Upper lobe of left lung (tissue), 6 donors: ENCODE measurements at regions not wholly inside any gene's neighbourhood (a gene's known extent, or its start where the extent isn't known, plus 50 kb on each side); places are given as distances from the start of the nearest gene placed in this dataset.

Source experiments
- ATAC-seq, 2 donors: fragments of 200-7000 bp; cut with Tn5 transposase; one replicate each; pipeline ENCODE4 v1.9.1; 2022; ENCODE audit warnings: mild to moderate bottlenecking in 2 of 2, moderate library complexity in 2 of 2; ENCODE audit not compliant: low FRiP score in 2 of 2
- DNase-seq, 2 donors: peaks; one replicate each; pipeline ENCODE4 v3.0.0-alpha.2; 2019 to 2020
- H3K27ac ChIP-seq, 4 donors: fragments of 200-600 bp; sonication (generic); one replicate each; pipeline ENCODE4 v1.5.1; 2016 to 2019
- H3K27me3 ChIP-seq, 4 donors: fragments of 200-600 bp; sonication (generic); one replicate each; pipeline ENCODE4 v1.5.1; 2017 to 2019
- H3K36me3 ChIP-seq, 4 donors: fragments of 200-600 bp; sonication (generic); one replicate each; pipeline ENCODE4 v1.5.1; 2016 to 2019
- H3K4me1 ChIP-seq, 4 donors: fragments of 200-600 bp; sonication (generic); one replicate each; pipeline ENCODE4 v1.5.1; 2018 to 2019
- H3K4me3 ChIP-seq, 4 donors: fragments of 200-600 bp; sonication (generic); one replicate each; pipeline ENCODE4 v1.5.1; 2017 to 2019; ENCODE audit warnings: mild to moderate bottlenecking in 2 of 4, moderate library complexity in 1 of 4
- H3K9me3 ChIP-seq, 4 donors: fragments of 200-600 bp; sonication (generic); one replicate each; pipeline ENCODE4 v1.5.1; 2018 to 2019
- CTCF ChIP-seq, 6 experiments: fragments of 450-650 bp in 4 of 6; fragments of 200-600 bp in 2 of 6; sonication (generic) in 2 of 6; IDR thresholded peaks; one replicate each; pipeline ENCODE4 v1.5.1; 2016 to 2019; ENCODE audit warnings: antibody characterized with exemption in 6 of 6
- EP300 ChIP-seq, 4 donors: sonication (generic); formaldehyde crosslinking; IDR thresholded peaks; one replicate each; pipeline ENCODE4 v1.5.1; 2017; ENCODE audit warnings: antibody characterized with exemption in 4 of 4, control low read depth in 2 of 4
- POLR2A ChIP-seq, 4 donors: fragments of 450-650 bp; IDR thresholded peaks; one replicate each; pipeline ENCODE4 v1.5.1; 2016 to 2017; ENCODE audit warnings: antibody characterized with exemption in 4 of 4, mild to moderate bottlenecking in 2 of 4
- POLR2AphosphoS5 ChIP-seq, 2 donors: sonication (generic); formaldehyde crosslinking; IDR thresholded peaks; one replicate each; pipeline ENCODE4 v1.5.1; 2017; ENCODE audit warnings: antibody characterized with exemption in 2 of 2
- WGBS, 2 donors: methylation state at CpG; one replicate each; pipeline ENCODE4 v1.1.5; 2017 to 2018; 5-methylcytosine and 5-hydroxymethylcytosine counted together
- donor health status: DM: no; HTN: no; CAD: no; lungs with moderate emphysema.
- donor health status: DM: no; HTN: yes; CAD: no; lungs with severe emphysema.

- H3K4me3 ChIP-seq: no peak overlapping the region
- H3K36me3 ChIP-seq: no peaks in the 10 kb centered on the region
- H3K27me3 ChIP-seq: no peaks in the 10 kb centered on the region
- WGBS, 2 donors: 74 to 77% methylated on average over 11 of the region's 11 CpGs
- DNase-seq (no peak), ATAC-seq (peak in 1 of 2 donors; percentile 87)
- no peaks in the 10 kb centered on the region for H3K4me1 ChIP-seq
- no peak overlapping the region for H3K27ac ChIP-seq
- no peaks in the 10 kb centered on the region for H3K9me3 ChIP-seq
- no peak for TF ChIP-seq CTCF (IDR thresholded peaks at IDR 0.05)
- no peak for TF ChIP-seq POLR2AphosphoS5 (IDR thresholded peaks at IDR 0.05)
- TF ChIP-seq POLR2A (IDR thresholded peaks at IDR 0.05): no peak
- TF ChIP-seq EP300 (IDR thresholded peaks at IDR 0.05): no peak
Measured at GRCh38 chr15:91561371-91562100, 292.0 kb upstream of the SLCO3A1 start.

GRCh38 chr15:91562698-91563097 lies 290.8 kb upstream of the SLCO3A1 start:
- Histone ChIP-seq H3K36me3 (no peaks in the 10 kb centered on the region), H3K27ac (no peak overlapping the region), H3K27me3 (no peaks in the 10 kb centered on the region), H3K4me3 (no peak overlapping the region), H3K9me3 (no peaks in the 10 kb centered on the region), H3K4me1 (no peaks in the 10 kb centered on the region)
- 88 to 92% methylated on average over 2 of the region's 2 CpGs for WGBS, 2 donors
- no peak for TF ChIP-seq CTCF (IDR thresholded peaks at IDR 0.05)
- TF ChIP-seq EP300 (IDR thresholded peaks at IDR 0.05): no peak
- no peak for TF ChIP-seq POLR2A (IDR thresholded peaks at IDR 0.05)
- no peak for TF ChIP-seq POLR2AphosphoS5 (IDR thresholded peaks at IDR 0.05)
- DNase-seq (no peak), ATAC-seq (no peak)

- WGBS, 2 donors: 47 to 62% methylated on average over 3 of the region's 3 CpGs
- Histone ChIP-seq H3K36me3 (no peaks in the 10 kb centered on the region), H3K27me3 (no peaks in the 10 kb centered on the region), H3K4me3 (no peak overlapping the region), H3K4me1 (no peaks in the 10 kb centered on the region), H3K27ac (no peak overlapping the region), H3K9me3 (no peaks in the 10 kb centered on the region)
- ATAC-seq (no peak), DNase-seq (no peak)
- TF ChIP-seq POLR2AphosphoS5 (IDR thresholded peaks at IDR 0.05) (no peak), POLR2A (IDR thresholded peaks at IDR 0.05) (no peak)
Measured at GRCh38 chr15:91564631-91565030, 288.9 kb upstream of the SLCO3A1 start.

GRCh38 chr15:91566141-91566540 lies 287.4 kb upstream of the SLCO3A1 start:
- Histone ChIP-seq H3K9me3 (no peaks in the 10 kb centered on the region), H3K27me3 (no peaks in the 10 kb centered on the region), H3K4me1 (no peaks in the 10 kb centered on the region), H3K27ac (no peak overlapping the region), H3K36me3 (no peaks in the 10 kb centered on the region), H3K4me3 (no peak overlapping the region)
- DNase-seq (no peak), ATAC-seq (no peak)
- 59 to 65% methylated on average over 4 of the region's 4 CpGs for WGBS, 2 donors
- TF ChIP-seq CTCF (IDR thresholded peaks at IDR 0.05) (no peak), EP300 (IDR thresholded peaks at IDR 0.05) (no peak), POLR2AphosphoS5 (IDR thresholded peaks at IDR 0.05) (no peak), POLR2A (IDR thresholded peaks at IDR 0.05) (no peak)

- TF ChIP-seq POLR2AphosphoS5 (IDR thresholded peaks at IDR 0.05) (no peak), EP300 (IDR thresholded peaks at IDR 0.05) (no peak), POLR2A (IDR thresholded peaks at IDR 0.05) (no peak), CTCF (IDR thresholded peaks at IDR 0.05) (no peak)
- WGBS, 2 donors: 91 to 96% methylated on average over 2 of the region's 2 CpGs
- no peaks in the 10 kb centered on the region for H3K4me1 ChIP-seq
- H3K9me3 ChIP-seq: no peaks in the 10 kb centered on the region
- DNase-seq (no peak), ATAC-seq (no peak)
- H3K27ac ChIP-seq: no peak overlapping the region
- no peaks in the 10 kb centered on the region for H3K27me3 ChIP-seq
- H3K36me3 ChIP-seq: no peaks in the 10 kb centered on the region
- H3K4me3 ChIP-seq: no peak overlapping the region
Measured at GRCh38 chr15:91568036-91568435, 285.5 kb upstream of the SLCO3A1 start.
